ENCODE measurements at regions not wholly inside any gene's neighbourhood (a gene's known extent, or its start where the extent isn't known, plus 50 kb on each side); places are given as distances from the start of the nearest gene placed in this dataset.

DNA sequence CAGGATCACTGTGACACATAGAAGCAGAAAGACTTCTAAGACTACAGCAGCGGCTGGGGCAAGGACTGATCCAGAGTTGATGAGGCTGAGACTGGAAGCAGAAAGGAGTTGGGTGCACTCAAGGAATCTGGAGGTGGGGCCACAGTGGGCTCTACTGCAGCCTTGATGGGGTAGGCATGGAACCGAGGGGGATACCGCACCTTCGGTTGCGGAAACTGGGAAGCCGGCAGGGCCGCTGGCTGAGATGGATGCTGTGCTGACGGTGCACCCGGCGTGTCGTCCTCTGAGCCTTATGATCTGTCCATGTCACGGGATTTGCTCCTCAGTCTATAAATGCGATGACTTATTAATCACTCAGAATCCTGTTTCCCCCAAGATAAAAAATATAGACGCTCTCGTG is 473.5 kb upstream of the MYT1L start:
- Histone ChIP-seq H4K20me1 (replicated peaks; ENCODE audit: control insufficient read depth, insufficient read depth, low read length) (no peaks in the 10 kb centered on the region), H3K4me1 (replicated peaks in 1 of 2; ENCODE audit: control insufficient read depth in 2 of 2, insufficient read depth in 2 of 2, low read length in 2 of 2) (no peaks in the 10 kb centered on the region), H3K36me3 (ENCODE audit: control insufficient read depth, insufficient read depth, low read length) (no peaks in the 10 kb centered on the region), H3K27me3 (ENCODE audit: control insufficient read depth in 2 of 2, insufficient read depth in 2 of 2, low read length in 2 of 2) (peaks cover 5 to 31% of the 10 kb centered on the region in 2 experiments; a peak in 3 of 5 replicates), H3K9ac (ENCODE audit: insufficient read depth in 1 of 2, low read depth in 2 of 2, low read length in 2 of 2) (no peak overlapping the region), H3K9me3 (replicated peaks; ENCODE audit: control insufficient read depth, insufficient read depth, low read depth, low read length) (no peaks in the 10 kb centered on the region), H3K27ac (ENCODE audit: extremely low read depth, low read depth, low read length) (no peak overlapping the region), H2AFZ (ENCODE audit: low read depth, low read length) (no peak overlapping the region), H3K4me2 (ENCODE audit: insufficient read depth, low read length) (no peak overlapping the region), H3K9me1 (ENCODE audit: control insufficient read depth, insufficient read depth, low read length) (no peaks in the 10 kb centered on the region), H3K4me3 (no peak overlapping the region), H3K79me2 (ENCODE audit: control insufficient read depth, insufficient read depth, low read length) (no peaks in the 10 kb centered on the region)
- WGBS (ENCODE audit: insufficient coverage, low coverage, missing lambda C conversion rate), result 0% methylated on average over 15 of the region's 15 CpGs
- ChIA-PET CTCF (ENCODE audit: low intra/inter-chr PET ratio) (no interaction called here), POLR2A (no interaction called here)
- in situ Hi-C loops (cut with MboI), result no loop called here
- DNase-seq (ENCODE audit: extremely low read depth in 1 of 4, low spot score in 3 of 4) (no peak), FAIRE-seq (no peak), ATAC-seq (no peak)
- intact Hi-C loops (cut with micrococcal nuclease), result no loop called here
- no TSS peak for BruUV-seq (replicated peaks)
- TF ChIP-seq, protein P1, sequence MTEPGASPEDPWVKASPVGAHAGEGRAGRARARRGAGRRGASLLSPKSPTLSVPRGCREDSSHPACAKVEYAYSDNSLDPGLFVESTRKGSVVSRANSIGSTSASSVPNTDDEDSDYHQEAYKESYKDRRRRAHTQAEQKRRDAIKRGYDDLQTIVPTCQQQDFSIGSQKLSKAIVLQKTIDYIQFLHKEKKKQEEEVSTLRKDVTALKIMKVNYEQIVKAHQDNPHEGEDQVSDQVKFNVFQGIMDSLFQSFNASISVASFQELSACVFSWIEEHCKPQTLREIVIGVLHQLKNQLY (CRISPR knock-in tag; conservative IDR thresholded peaks at IDR 0.05), result no peak
- TF ChIP-seq PPARD (CRISPR knock-in tag; IDR thresholded peaks at IDR 0.05), result no peak
- no peak for TF ChIP-seq KAT2B (IDR thresholded peaks at IDR 0.05; ENCODE audit: low read depth, low read length)
- no peak for TF ChIP-seq TGIF2 (CRISPR knock-in tag; IDR thresholded peaks at IDR 0.05)
- TF ChIP-seq SMARCE1 (IDR thresholded peaks at IDR 0.05), result no peak
- TF ChIP-seq ATF1 (CRISPR knock-in tag; IDR thresholded peaks at IDR 0.05), result no peak
- no peak for TF ChIP-seq ATF1 (tag; IDR thresholded peaks at IDR 0.05)
- no peak for TF ChIP-seq MCM7 (IDR thresholded peaks at IDR 0.05)
- TF ChIP-seq, protein P2, sequence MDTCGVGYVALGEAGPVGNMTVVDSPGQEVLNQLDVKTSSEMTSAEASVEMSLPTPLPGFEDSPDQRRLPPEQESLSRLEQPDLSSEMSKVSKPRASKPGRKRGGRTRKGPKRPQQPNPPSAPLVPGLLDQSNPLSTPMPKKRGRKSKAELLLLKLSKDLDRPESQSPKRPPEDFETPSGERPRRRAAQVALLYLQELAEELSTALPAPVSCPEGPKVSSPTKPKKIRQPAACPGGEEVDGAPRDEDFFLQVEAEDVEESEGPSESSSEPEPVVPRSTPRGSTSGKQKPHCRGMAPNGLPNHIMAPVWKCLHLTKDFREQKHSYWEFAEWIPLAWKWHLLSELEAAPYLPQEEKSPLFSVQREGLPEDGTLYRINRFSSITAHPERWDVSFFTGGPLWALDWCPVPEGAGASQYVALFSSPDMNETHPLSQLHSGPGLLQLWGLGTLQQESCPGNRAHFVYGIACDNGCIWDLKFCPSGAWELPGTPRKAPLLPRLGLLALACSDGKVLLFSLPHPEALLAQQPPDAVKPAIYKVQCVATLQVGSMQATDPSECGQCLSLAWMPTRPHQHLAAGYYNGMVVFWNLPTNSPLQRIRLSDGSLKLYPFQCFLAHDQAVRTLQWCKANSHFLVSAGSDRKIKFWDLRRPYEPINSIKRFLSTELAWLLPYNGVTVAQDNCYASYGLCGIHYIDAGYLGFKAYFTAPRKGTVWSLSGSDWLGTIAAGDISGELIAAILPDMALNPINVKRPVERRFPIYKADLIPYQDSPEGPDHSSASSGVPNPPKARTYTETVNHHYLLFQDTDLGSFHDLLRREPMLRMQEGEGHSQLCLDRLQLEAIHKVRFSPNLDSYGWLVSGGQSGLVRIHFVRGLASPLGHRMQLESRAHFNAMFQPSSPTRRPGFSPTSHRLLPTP (IDR thresholded peaks at IDR 0.05; ENCODE audit: borderline replicate concordance, extremely low read depth, insufficient read length), result no peak
- TF ChIP-seq, protein P3, sequence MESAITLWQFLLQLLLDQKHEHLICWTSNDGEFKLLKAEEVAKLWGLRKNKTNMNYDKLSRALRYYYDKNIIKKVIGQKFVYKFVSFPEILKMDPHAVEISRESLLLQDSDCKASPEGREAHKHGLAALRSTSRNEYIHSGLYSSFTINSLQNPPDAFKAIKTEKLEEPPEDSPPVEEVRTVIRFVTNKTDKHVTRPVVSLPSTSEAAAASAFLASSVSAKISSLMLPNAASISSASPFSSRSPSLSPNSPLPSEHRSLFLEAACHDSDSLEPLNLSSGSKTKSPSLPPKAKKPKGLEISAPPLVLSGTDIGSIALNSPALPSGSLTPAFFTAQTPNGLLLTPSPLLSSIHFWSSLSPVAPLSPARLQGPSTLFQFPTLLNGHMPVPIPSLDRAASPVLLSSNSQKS (CRISPR knock-in tag; IDR thresholded peaks at IDR 0.05), result no peak
- TF ChIP-seq, protein P4, sequence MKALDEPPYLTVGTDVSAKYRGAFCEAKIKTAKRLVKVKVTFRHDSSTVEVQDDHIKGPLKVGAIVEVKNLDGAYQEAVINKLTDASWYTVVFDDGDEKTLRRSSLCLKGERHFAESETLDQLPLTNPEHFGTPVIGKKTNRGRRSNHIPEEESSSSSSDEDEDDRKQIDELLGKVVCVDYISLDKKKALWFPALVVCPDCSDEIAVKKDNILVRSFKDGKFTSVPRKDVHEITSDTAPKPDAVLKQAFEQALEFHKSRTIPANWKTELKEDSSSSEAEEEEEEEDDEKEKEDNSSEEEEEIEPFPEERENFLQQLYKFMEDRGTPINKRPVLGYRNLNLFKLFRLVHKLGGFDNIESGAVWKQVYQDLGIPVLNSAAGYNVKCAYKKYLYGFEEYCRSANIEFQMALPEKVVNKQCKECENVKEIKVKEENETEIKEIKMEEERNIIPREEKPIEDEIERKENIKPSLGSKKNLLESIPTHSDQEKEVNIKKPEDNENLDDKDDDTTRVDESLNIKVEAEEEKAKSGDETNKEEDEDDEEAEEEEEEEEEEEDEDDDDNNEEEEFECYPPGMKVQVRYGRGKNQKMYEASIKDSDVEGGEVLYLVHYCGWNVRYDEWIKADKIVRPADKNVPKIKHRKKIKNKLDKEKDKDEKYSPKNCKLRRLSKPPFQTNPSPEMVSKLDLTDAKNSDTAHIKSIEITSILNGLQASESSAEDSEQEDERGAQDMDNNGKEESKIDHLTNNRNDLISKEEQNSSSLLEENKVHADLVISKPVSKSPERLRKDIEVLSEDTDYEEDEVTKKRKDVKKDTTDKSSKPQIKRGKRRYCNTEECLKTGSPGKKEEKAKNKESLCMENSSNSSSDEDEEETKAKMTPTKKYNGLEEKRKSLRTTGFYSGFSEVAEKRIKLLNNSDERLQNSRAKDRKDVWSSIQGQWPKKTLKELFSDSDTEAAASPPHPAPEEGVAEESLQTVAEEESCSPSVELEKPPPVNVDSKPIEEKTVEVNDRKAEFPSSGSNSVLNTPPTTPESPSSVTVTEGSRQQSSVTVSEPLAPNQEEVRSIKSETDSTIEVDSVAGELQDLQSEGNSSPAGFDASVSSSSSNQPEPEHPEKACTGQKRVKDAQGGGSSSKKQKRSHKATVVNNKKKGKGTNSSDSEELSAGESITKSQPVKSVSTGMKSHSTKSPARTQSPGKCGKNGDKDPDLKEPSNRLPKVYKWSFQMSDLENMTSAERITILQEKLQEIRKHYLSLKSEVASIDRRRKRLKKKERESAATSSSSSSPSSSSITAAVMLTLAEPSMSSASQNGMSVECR (CRISPR knock-in tag; IDR thresholded peaks at IDR 0.05), result no peak
- TF ChIP-seq CC2D1A (IDR thresholded peaks at IDR 0.05), result no peak
- TF ChIP-seq HDAC1 (IDR thresholded peaks at IDR 0.05), result no peak
- TF ChIP-seq YY1 (IDR thresholded peaks at IDR 0.05; ENCODE audit: borderline replicate concordance in 1 of 3, control insufficient read depth in 1 of 3, extremely low read depth in 1 of 3, insufficient read depth in 3 of 3, insufficient read length in 1 of 3, insufficient replicate concordance in 2 of 3, low read depth in 1 of 3, low read length in 2 of 3), result no peak
- TF ChIP-seq ZNF121 (CRISPR knock-in tag; conservative IDR thresholded peaks at IDR 0.05), result no peak

Measured in K562 (cell line).